ENCODE measurements at regions not wholly inside any gene's neighbourhood (a gene's known extent, or its start where the extent isn't known, plus 50 kb on each side); places are given as distances from the start of the nearest gene placed in this dataset.

DNA sequence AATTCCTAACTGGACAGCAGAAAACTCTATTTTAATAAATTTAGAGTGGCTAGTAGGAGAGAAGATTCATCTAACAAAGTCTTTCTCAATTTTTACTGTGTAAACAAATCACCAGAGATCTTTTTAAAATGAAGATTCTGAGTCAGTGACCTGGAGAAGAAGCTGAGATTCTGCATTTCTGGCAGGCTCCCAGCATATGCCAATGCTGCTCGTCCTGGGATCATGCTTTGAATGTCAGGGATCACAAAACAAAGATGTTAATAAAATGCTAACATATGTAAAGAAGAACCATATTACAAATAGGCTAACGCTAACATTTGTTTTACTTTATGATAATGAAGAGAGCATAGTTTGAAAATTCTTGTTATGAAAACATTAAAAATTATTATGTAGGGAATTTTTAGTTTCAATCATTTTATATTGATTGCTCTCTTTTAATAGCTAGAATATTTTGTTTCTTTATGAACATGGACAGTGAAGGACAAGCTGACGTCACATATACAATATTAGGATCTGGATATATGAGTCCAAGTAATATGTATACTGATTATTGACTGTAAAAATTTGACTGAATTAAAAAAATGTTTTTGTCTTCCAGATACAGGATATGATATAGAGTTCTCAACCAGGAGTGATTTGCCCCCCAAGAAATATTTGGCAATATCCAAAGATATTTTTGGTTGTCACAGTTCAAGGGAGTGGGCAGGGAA, 160.8 kb upstream of the GPR149 start:
- intact Hi-C loops (cut with DNase I): no loop called here
- DNase-seq: no peak

DNA sequence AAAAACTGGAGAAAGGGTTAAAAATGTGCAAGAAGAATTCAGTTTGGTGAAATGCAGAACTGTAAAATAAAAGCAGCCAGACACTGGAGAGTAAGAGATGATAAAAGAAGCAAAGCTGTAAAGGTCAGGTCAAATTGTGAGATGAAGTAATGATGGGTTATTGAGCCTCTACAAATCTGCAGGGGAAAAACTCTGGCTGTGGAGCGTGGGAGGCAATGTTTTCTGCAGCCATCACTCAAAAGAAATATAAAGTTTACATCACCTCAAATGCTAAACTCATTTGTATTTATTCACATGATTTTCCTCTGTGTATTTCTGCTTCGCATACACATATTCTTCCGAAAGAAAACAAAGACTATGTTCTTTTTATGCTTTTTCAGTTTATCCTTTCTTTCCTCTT, 158.8 kb upstream of the GPR149 start:
- intact Hi-C loops (cut with DNase I): no loop called here
- no peak for DNase-seq

DNA sequence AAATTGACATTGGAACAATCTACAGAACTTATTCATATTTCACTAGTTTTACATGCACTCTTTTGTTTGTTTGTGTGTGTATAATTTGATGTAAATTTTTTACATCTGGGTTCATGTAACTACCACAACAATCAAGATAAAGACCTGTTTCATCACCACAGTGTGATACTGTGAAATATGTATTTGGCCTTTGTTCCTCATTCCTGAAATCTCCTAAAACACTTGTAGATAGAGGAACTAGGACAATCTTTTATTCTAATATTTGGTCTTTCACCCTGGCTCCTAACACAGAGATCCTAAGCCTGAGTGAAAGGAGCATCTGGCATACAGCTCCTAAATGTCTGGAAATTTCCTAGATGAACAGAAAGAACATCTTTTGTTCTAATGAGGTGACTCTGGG, 155.0 kb upstream of the GPR149 start:
- intact Hi-C loops (cut with DNase I): no loop called here
- DNase-seq: no peak

DNA sequence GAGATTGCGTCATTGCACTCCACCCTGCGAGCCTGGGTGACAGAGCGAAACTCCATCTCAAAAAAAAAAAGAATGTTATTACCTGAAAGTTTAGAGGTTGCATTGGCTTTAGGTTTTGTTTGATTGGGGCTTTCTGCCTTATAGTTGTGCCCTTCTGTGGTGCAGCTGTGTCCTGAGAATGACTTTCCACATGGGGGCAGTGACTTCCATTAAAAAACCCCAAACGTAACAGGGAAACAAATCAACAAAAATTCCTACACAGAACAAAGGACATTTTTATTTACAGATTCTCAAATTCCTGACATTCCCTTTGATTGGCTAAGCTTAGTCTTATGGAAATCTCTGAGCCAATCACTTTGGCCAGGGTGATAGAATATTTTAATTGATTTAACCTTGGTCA, 154.1 kb upstream of the GPR149 start:
- no peak for DNase-seq
- intact Hi-C loops (cut with DNase I): no loop called here

DNA sequence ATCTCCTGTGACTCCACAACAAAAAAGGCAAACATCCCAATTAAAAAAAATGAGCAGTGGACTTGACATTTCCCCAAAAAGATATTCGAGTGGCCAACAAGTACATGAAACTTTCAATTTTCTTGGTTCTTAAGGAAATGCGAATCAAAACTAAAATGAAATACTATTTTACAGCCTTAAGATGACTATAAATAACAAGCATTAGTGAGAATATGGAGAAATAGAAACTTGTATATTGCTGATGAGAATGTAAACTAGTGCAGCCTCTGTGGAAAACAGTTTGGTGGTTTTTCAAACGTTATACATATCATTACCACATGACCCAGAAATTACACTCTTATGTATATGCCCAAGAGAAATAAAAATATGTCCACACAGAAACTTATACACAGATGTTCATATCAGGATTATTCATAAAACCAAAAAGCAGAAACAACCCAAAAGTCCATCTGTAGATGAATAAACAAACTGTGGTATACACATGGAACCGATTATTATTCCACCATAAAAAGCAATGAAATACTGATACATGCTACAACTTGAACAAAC, 153.2 kb upstream of the GPR149 start:
- intact Hi-C loops (cut with DNase I): no loop called here
- DNase-seq: no peak

DNA sequence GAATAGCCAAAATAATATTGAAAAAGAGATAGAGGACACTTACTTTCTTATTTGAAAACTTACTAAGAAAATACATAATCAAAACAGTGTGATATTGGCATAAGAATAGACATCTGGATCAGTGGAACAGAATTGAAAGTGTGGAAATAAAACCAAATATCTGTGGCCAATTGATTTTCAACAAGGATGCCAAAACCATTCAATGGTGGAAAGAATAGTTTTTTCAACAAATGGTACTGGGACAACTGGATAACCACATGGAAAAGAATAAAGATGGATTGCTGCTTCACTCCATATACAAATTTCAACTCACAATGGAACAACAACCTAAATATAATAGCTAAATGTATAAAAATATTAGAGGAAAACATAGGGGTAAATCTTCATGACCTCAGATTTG, 152.5 kb upstream of the GPR149 start:
- DNase-seq: no peak

DNA sequence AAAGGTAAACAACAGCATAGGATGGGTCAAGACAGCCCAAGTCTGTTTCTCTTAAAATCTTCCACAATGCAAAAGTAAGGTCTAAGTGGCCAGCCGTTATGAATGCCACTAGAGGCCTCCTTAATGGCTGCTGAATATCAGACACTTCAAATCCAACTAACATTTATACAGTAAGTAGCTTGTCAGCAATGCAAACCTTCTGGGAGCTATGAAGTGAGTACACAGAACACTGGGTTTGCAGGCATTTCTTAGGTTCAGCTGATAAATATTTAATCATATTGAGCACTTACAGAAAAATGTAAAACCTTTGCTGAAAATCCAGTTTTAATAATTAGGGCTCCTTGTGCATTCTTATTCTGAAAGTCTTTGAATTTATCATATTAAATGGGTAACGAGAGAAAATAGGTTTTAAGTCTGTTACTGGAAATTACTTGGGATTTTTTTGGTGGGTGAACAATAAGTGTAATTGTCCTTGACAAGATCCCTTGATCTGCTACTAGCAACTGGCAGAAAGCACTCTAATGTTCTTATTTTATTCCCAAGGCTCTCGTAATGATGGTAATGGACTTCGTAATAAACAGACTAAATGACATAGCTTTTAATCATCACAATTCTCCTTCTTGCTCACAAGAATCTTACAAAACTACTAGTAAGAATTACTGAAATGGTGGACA, 141.7 kb upstream of the GPR149 start:
- intact Hi-C loops (cut with DNase I): no loop called here

More for the DNA sequence above, 152.5 kb upstream of the GPR149 start:
- intact Hi-C loops (cut with DNase I): no loop called here

DNA sequence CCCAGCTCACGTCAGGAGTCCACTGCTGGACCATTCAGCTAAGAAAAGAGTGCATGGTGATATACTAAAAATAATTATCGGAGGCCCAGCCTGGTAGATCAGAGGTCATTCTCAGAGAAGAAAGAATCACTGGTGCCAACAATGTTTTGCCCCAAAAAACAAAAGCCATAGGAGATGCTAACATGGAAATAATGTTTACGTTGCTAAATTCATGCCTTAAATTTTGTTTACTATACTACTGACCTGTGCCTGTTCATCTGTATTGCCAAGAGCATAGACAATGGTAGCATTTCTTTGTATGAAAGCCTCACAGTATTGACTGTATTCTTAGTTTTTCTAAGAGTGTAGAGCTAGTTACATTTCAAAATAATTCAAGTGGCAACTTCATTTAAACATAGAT, 138.1 kb upstream of the GPR149 start:
- intact Hi-C loops (cut with DNase I): no loop called here
- no peak for DNase-seq

More for the DNA sequence above, 141.7 kb upstream of the GPR149 start:
- DNase-seq: no peak

DNA sequence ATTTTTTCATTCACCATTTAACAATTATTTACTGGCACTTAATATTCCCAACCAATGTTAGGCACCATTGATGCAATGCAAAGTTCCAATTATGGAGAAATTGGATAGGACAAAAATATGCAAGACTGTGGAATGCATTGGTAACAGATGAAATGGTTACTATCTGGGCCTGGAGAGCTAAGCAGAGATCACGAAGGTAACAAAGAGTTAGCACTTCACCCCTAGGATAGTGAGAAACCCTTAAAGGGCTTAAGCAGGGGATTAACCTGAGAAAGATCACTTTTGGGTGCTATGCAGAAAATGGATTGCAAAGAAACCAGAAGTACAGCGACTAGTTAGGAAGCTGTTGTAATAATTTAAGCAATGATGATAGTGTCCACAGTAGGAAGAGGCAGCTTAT, 129.6 kb upstream of the GPR149 start:
- intact Hi-C loops (cut with DNase I): no loop called here
- DNase-seq: no peak

DNA sequence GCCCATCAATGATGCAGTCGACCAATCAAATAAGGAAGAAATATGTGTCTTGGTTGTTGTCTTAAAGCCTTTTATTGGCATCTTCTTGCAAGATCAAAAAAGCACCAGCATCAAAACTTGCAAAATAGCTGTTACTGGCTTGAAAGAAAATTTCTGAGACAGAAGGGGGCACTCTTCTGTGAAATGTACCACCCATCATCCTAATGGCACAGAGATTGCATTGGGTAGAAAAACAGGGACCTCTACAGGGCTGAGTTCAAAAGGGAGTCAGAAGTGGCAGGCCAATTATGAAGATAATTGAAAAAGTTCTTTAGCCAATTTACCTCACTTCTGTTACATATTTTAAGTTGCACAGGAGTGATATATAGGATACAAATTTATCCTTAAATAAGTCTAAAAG, 122.3 kb upstream of the GPR149 start:
- intact Hi-C loops (cut with DNase I): no loop called here
- DNase-seq: no peak

DNA sequence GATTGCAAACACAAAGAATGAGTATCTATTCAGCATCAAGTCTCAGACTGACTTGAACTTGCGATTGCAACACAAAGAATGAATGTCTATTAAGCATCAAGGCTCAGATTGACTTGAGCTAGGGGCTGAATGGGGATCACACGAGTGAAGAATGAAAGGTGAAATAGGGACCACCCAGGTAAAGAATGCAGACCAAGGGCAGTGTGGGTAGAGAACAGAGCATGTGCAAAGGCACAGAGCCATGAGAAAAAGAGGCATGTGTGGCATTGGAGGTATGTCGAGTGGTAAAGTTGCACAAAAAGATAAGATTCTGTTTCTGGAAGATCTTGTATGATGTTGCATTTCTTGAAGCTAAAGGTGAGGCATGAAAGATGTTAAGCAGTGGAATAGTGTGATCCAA, 119.4 kb upstream of the GPR149 start:
- DNase-seq: no peak
- intact Hi-C loops (cut with DNase I): no loop called here

DNA sequence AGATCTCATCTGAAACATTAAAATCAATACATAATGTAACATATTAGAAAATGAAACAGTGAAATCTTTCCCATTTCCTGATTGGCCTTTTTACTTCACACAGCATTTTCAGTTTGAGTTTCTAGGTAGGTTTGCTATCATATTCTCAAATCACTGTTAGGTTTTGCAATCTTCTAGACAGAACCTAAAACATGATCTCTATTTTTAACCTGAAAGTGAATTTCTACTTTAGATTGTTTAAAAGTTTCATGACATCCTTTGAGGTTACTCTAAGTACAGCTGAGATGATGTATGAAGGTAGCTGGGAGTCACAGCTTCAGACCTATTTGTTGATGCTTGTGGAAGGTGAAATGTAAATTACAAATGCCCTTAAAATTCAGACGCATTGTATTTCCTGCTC, 118.4 kb upstream of the GPR149 start:
- intact Hi-C loops (cut with DNase I): no loop called here
- DNase-seq: no peak

DNA sequence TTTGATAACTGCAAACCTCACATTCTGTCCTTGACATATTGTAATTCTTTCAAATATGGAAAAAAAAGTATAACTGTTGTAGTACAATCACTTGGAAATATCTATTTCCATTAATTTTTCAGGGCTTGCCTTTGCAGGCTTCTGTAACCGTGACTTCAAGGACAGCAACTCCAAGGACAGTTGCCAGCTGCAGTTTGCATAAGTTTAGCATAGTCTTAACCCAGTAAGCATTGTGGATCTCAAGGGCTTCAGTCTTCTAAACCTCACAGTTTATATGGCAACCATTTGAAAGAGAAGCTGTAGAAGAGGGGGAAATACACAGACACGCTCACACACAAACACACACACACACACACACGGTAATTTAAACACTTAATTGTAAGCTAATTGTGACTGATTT, 112.8 kb upstream of the GPR149 start:
- intact Hi-C loops (cut with DNase I): no loop called here
- no peak for DNase-seq

DNA sequence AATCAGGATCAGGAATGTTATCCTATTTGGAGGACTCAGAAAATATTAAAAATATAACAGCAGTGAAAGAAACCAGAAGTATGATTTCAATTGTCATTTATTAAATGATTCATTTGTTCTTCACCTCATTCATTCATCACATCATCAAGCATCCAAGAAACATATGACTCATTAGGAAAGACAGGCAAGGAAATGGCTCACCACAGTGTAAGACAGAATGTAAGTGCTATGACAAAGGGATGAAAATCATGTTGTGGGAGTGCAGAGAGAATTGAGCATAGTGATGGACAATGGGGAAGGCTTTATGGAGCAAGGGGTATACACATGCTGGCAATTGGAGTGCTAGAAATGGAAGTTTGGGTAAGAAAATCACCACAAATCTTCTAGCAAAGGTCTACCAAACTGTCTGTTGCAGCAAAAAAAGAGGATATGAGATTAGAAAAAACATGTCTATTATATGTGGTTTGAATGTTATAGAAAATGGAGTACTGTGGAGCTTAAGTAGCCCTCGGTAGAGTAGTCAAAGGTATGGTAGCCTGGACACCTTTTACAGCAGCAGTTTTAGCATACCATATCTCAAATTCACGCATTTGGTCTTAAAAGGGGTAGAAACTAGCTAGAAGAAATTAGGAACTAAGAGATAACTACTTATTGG, 111.1 kb upstream of the GPR149 start:
- DNase-seq: no peak
- intact Hi-C loops (cut with DNase I): no loop called here

DNA sequence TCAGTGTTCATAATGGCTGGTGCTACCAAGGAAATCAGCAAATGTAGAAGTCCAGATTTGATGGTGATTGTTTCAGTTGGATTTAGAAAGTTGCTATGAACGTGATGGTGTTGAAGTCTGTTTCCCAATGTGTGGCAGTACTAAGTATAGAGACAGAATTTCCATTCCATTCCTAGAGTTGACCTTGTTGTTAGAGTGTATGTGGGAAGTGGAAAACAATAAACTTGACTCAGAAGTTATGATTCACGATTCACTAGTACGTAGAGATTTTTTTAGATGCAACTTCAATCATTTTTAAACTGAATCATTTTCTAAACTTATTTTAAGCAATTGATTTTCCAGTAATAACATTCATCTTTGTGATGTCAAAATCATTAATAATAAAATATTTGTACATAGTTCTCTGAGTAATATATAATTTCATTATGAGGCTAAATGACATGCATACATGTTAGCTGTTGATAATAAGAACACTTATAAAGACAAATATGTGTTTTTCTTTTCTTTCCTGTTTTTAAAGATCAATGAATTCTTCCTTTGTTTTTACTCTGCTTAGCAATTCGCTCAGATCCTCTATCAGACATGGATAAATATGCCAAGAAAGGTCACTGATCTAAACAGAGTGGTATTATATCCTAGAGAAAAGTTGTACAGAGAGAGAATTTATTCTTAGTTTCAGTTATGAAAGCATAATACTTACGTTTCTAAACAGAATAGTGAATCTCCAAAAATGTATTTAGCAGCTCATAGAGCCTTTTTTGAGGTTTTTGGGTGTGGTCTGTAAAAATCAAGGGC, 108.8 kb upstream of the GPR149 start:
- intact Hi-C loops (cut with DNase I): no loop called here
- DNase-seq: no peak

DNA sequence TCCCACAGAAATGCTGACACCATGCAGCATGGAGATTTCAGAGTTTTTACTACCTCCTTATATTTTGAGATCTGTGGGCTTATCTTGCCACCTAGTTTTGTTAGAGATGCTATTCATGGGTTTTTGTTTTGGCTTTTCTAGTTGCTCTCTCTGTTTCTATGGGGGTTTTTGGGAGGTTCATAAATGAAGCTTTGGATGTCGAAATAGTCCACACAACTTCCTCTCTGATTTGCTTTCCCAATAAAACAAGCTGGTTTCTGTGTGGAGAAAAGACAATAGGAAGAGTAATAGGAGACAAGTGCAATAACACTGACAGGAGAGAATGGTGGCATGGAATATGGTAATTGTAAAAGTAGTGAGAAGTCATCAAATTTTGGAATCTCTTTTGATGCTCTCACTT, 106.8 kb upstream of the GPR149 start:
- intact Hi-C loops (cut with DNase I): no loop called here
- no peak for DNase-seq

DNA sequence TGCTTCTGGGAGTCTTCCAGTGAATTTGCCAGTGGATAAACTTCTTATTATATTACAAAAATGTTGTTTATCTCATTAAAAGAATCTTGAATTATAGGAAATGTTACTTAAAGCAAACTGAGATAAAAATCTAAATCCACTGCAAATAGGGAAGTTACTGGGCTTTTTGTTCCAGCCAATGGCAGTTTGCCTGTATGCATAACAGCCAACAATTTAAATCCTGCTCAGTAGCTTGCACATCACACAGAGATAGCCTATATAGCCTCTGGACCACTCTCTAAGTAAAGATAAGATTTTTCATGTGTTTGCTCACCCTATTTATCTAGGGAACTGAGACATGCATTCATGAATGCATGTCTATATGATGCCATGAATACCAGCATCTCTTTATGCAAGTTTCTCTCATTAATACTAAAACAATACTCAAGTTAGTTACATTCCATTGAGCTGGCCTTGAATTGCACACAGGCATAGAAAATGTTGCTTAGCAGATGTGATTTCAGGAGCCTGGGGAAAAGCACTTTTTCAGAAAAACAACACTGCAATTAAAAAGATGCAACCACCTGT, 92.1 kb upstream of the GPR149 start:
- intact Hi-C loops (cut with DNase I): no loop called here
- no peak for DNase-seq

DNA sequence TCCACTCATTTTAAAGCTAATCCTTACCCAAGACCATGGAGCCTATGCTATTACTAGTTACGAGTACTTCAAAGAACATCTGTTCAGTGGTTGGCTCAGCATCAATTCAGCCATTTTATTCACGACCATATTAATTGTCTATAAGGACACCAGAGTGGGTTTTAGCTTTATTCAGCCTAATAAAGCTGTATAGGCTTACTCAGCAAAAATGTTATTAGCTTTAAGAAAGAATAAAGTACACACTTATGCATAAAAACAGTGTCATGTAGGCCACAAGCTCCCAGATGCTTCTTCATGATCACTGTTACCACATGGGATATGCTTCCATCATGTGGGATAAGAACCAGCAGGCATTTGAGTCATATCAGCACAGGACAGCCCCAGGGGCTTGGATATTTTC, 87.4 kb upstream of the GPR149 start:
- intact Hi-C loops (cut with DNase I): no loop called here
- DNase-seq: no peak

DNA sequence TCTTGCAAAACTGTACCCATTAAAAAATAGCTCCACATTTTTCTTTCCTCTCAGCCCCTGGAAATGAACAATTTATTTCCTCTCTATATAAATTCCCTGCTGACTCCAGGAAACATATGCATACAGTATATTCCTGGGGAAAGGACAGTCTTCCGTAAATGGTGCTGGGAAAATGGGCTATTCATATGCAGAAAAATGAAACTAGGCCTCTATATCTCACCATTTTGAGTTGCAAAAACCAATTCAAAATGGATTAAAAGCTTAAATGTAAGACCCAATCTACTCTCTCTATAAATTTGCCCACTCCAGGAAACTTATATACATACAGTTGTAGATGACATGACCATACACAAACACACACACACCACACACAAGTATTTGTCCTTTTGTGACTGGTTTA, 85.9 kb upstream of the GPR149 start:
- DNase-seq: no peak
- intact Hi-C loops (cut with DNase I): no loop called here

DNA sequence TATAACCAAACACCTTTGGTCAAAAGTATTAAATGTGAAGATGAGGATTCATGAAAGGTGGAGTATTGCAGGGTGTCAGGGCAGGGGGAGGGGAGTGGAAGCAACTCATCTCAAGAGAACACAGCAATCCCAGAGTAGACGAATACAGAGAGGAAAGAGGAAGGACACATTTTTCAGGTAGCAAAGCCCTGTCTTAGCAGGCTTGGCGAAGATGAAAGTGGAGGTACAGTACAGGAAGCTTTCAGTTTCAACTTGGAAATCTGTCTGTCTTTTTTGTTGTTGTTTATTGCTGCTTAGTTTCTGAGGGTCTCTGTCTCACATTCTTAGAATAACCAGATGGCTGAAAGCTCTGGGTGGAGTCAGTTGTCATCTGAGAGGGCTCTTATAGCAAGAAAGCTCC, 80.8 kb upstream of the GPR149 start:
- no peak for DNase-seq
- intact Hi-C loops (cut with DNase I): no loop called here

DNA sequence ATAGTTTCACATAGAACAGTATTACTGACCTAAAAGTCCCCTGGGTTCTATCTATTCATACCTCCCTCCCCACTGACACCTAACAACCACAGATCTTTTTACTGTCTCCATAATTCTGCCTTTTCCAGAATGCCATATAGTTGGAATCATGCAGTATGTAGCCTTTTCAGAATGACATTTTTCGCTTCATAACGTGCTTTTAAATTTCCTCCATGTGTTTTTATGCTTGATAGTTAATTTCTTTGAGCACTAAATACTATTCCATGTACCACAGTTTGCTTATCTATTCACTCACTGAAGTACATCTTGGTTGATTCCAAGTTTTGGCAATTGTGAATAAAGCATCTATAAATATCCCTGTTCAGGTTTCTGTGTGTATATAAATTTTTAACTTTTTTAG, 77.7 kb upstream of the GPR149 start:
- intact Hi-C loops (cut with DNase I): no loop called here

More for the DNA sequence above, 77.7 kb upstream of the GPR149 start:
- DNase-seq: no peak

All from posterior cingulate gyrus (tissue), 11 donors.